ENCODE measurements at regions not wholly inside any gene's neighbourhood (a gene's known extent, or its start where the extent isn't known, plus 50 kb on each side); places are given as distances from the start of the nearest gene placed in this dataset.
"Not testable (repeated sequence)": the region's sequence is repeated elsewhere in the genome, so short reads cannot be mapped to it uniquely, and the experiment has no call there.

GRCh38 chr17:15835481-15835880, 103.4 kb downstream of the TBC1D26 start:
- TF ChIP-seq ZNF654 (tag by site-specific recombination; IDR thresholded peaks at IDR 0.05; ENCODE audit: low read depth); ZNF488 (tag by site-specific recombination; IDR thresholded peaks at IDR 0.05); ZNF660 (tag by site-specific recombination; IDR thresholded peaks at IDR 0.05); ZNF175 (tag by site-specific recombination; IDR thresholded peaks at IDR 0.05): not testable (repeated sequence)

Data from HEK293 (cell line).